Peyer's patch (tissue), 4 donors: ENCODE measurements at regions not wholly inside any gene's neighbourhood (a gene's known extent, or its start where the extent isn't known, plus 50 kb on each side); places are given as distances from the start of the nearest gene placed in this dataset.

ENCODE experiments used
- POLR2A ChIP-seq, 2 donors: fragments of 450-650 bp; IDR thresholded peaks; one replicate each; pipeline ENCODE4 v1.5.1; 2017; ENCODE audit warnings: antibody characterized with exemption in 2 of 2, mild to moderate bottlenecking in 2 of 2, moderate library complexity in 2 of 2
- TF ChIP-seq, protein P1 (sequence below), 6 experiments: fragments of 450-650 bp in 4 of 6; fragments of 200-600 bp in 2 of 6; sonication (generic) in 1 of 6; IDR thresholded peaks; one replicate each; pipeline ENCODE4 v1.5.1; 2017 to 2019; ENCODE audit warnings: antibody characterized with exemption in 6 of 6, mild to moderate bottlenecking in 3 of 6, moderate library complexity in 1 of 6

DNA sequence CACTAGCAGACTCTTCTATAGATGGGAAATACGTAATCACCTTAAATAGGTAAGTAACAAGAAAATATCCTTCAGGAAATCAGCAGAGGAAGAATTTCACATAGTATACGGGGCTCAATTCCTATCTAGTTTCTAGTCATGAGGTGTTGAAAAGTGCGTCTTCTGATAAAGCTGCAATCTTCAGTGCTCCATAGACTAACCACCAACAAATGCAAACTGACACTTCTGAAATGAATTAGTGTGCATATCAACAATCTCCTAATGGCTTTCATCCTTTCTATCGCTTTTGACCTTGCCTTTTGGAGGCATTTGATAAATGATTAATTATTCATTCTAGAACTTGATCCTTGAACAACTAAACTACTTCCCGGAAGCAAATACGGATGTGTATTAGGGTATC is 2306.6 kb upstream of the AGA start:
- no peak for TF ChIP-seq POLR2A (IDR thresholded peaks at IDR 0.05)
- TF ChIP-seq, protein P1, sequence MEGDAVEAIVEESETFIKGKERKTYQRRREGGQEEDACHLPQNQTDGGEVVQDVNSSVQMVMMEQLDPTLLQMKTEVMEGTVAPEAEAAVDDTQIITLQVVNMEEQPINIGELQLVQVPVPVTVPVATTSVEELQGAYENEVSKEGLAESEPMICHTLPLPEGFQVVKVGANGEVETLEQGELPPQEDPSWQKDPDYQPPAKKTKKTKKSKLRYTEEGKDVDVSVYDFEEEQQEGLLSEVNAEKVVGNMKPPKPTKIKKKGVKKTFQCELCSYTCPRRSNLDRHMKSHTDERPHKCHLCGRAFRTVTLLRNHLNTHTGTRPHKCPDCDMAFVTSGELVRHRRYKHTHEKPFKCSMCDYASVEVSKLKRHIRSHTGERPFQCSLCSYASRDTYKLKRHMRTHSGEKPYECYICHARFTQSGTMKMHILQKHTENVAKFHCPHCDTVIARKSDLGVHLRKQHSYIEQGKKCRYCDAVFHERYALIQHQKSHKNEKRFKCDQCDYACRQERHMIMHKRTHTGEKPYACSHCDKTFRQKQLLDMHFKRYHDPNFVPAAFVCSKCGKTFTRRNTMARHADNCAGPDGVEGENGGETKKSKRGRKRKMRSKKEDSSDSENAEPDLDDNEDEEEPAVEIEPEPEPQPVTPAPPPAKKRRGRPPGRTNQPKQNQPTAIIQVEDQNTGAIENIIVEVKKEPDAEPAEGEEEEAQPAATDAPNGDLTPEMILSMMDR (IDR thresholded peaks at IDR 0.05): no peak
